ENCODE measurements at regions not wholly inside any gene's neighbourhood (a gene's known extent, or its start where the extent isn't known, plus 50 kb on each side); places are given as distances from the start of the nearest gene placed in this dataset.

- H3K9me3 ChIP-seq (ENCODE audit: control insufficient read depth, insufficient read depth, low read depth, low read length), result no peaks in the 10 kb centered on the region
- no peaks in the 10 kb centered on the region for H3K4me1 ChIP-seq (ENCODE audit: control insufficient read depth, insufficient read depth, low read length)
- ChIA-PET POLR2A (no interaction called here), CTCF (no interaction called here)
- H3K36me3 ChIP-seq (ENCODE audit: control insufficient read depth in 2 of 2, insufficient read depth in 1 of 2, low read length in 2 of 2), result no peaks in the 10 kb centered on the region
- H3K27ac ChIP-seq (ENCODE audit: extremely low read depth, low read depth, low read length), result no peak overlapping the region
- H3K4me3 ChIP-seq (ENCODE audit: low read depth, low read length), result no peak overlapping the region
- no peak for TF ChIP-seq ZNF202 (tag by site-specific recombination; IDR thresholded peaks at IDR 0.05; ENCODE audit: borderline replicate concordance)
- TF ChIP-seq ZNF792 (tag by site-specific recombination; IDR thresholded peaks at IDR 0.05), result no peak
- TF ChIP-seq ZNF48 (tag by site-specific recombination; IDR thresholded peaks at IDR 0.05), result no peak
These were observed 1026.9 kb upstream of the ADGRB3 start for GRCh38 chr6:67608099-67608749.

DNA sequence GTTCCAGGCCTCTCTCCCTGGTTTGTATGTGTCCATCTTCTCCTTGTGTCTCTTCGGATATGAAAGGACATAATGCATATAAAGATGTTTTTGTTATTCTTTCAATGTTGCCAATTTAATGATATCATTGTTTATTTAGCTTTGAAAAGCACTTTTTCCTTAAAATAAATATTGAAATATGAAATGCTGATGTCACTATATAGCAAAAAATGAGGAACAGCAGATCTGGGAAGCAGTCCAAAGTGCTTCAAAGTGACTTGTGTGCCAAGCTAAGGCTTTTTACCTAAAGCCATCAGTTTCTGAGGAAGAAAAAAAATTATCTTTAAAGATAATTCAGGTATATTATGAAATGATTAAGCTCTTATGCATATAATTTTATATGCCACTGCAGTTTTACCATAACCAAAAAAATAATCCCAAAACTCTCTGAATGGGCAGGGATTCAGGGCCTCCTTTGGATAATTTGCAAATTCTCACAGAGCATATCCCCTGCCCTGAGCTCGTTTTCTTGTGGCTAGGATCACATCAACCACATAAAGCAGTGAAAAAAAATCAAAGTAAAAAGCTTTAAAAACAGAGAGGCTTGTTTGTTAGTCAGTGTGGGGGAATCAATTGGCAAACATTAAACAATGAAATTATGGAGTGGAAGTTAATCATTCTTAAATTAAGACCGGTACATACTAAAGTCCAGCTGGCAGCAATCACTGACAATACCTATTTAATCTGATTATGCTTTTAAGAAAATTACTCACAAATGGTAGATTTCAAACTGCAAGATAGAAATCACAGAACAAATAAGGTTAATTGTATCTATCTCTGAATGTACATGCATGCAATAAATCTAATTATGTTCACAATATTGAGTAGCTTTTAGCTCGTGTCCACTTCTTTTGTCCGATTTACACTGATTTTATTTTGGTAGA lies 1027.9 kb upstream of the ADGRB3 start:
- H3K27ac ChIP-seq (ENCODE audit: extremely low read depth, low read depth, low read length), result no peak overlapping the region

DNA sequence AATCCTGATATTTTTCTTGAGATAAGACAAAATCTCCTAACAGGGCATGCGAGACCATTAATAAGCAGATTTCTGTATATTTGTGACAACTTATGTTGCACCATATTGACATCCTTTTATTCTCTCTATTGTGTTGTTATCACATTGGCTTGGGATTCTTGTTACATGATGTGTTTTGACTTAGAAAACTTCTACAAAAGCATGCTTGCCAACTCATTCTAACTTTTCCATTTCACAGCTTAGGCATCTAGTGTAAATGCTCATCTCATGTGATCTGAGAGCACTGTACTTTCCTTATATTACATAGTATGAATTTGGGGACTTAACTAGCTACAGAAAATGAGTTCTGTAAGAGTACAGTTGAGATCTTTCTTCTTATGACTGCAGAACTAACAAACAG lies 1040.7 kb upstream of the ADGRB3 start:
- POLR2A ChIA-PET, result no interaction called here
- H3K27ac ChIP-seq (ENCODE audit: extremely low read depth, low read depth, low read length), result no peak overlapping the region
- no peaks in the 10 kb centered on the region for H3K9me3 ChIP-seq (ENCODE audit: control insufficient read depth, insufficient read depth, low read depth, low read length)
- H3K4me1 ChIP-seq (ENCODE audit: control insufficient read depth, insufficient read depth, low read length), result no peaks in the 10 kb centered on the region
- H3K4me3 ChIP-seq (ENCODE audit: low read depth, low read length), result no peak overlapping the region
- CTCF ChIA-PET, result no interaction called here
- no peaks in the 10 kb centered on the region for H3K36me3 ChIP-seq (ENCODE audit: control insufficient read depth in 2 of 2, insufficient read depth in 1 of 2, low read length in 2 of 2)
- TF ChIP-seq, protein P1, sequence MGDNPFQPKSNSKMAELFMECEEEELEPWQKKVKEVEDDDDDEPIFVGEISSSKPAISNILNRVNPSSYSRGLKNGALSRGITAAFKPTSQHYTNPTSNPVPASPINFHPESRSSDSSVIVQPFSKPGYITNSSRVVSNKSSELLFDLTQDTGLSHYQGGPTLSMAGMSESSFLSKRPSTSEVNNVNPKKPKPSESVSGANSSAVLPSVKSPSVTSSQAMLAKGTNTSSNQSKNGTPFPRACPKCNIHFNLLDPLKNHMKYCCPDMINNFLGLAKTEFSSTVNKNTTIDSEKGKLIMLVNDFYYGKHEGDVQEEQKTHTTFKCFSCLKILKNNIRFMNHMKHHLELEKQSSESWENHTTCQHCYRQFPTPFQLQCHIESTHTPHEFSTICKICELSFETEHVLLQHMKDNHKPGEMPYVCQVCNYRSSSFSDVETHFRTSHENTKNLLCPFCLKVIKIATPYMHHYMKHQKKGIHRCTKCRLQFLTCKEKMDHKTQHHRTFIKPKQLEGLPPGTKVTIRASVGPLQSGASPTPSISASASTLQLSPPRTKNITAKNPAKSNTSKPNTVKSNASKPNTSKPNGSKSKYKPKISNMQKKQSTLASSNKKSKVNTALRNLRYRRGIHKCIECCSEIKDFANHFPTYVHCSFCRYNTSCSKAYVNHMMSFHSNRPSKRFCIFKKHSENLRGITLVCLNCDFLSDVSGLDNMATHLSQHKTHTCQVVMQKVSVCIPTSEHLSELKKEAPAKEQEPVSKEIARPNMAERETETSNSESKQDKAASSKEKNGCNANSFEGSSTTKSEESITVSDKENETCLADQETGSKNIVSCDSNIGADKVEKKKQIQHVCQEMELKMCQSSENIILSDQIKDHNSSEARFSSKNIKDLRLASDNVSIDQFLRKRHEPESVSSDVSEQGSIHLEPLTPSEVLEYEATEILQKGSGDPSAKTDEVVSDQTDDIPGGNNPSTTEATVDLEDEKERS (tag by site-specific recombination; IDR thresholded peaks at IDR 0.05), result no peak
- TF ChIP-seq ZNF580 (tag by site-specific recombination; IDR thresholded peaks at IDR 0.05), result no peak
- no peak for TF ChIP-seq ZNF658 (tag by site-specific recombination; IDR thresholded peaks at IDR 0.05)
- no peak for TF ChIP-seq PATZ1 (tag by site-specific recombination; IDR thresholded peaks at IDR 0.05)
- TF ChIP-seq ZNF311 (tag by site-specific recombination; IDR thresholded peaks at IDR 0.05; ENCODE audit: borderline replicate concordance), result no peak
- TF ChIP-seq, protein P2, sequence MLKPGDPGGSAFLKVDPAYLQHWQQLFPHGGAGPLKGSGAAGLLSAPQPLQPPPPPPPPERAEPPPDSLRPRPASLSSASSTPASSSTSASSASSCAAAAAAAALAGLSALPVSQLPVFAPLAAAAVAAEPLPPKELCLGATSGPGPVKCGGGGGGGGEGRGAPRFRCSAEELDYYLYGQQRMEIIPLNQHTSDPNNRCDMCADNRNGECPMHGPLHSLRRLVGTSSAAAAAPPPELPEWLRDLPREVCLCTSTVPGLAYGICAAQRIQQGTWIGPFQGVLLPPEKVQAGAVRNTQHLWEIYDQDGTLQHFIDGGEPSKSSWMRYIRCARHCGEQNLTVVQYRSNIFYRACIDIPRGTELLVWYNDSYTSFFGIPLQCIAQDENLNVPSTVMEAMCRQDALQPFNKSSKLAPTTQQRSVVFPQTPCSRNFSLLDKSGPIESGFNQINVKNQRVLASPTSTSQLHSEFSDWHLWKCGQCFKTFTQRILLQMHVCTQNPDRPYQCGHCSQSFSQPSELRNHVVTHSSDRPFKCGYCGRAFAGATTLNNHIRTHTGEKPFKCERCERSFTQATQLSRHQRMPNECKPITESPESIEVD (tag by site-specific recombination; IDR thresholded peaks at IDR 0.05), result no peak
- TF ChIP-seq ZNF571 (tag by site-specific recombination; IDR thresholded peaks at IDR 0.05), result no peak
- no peak for TF ChIP-seq ZSCAN23 (tag by site-specific recombination; IDR thresholded peaks at IDR 0.05)
- TF ChIP-seq BCL11A (tag by site-specific recombination; IDR thresholded peaks at IDR 0.05; ENCODE audit: low read depth), result no peak
- no peak for TF ChIP-seq EGR2 (tag by site-specific recombination; IDR thresholded peaks at IDR 0.05; ENCODE audit: low read depth)
- TF ChIP-seq ZNF184 (tag by site-specific recombination; IDR thresholded peaks at IDR 0.05), result no peak
- TF ChIP-seq, protein P3, sequence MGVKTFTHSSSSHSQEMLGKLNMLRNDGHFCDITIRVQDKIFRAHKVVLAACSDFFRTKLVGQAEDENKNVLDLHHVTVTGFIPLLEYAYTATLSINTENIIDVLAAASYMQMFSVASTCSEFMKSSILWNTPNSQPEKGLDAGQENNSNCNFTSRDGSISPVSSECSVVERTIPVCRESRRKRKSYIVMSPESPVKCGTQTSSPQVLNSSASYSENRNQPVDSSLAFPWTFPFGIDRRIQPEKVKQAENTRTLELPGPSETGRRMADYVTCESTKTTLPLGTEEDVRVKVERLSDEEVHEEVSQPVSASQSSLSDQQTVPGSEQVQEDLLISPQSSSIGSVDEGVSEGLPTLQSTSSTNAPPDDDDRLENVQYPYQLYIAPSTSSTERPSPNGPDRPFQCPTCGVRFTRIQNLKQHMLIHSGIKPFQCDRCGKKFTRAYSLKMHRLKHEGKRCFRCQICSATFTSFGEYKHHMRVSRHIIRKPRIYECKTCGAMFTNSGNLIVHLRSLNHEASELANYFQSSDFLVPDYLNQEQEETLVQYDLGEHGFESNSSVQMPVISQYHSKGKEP (tag by site-specific recombination; IDR thresholded peaks at IDR 0.05), result no peak
- TF ChIP-seq ZNF558 (tag by site-specific recombination; IDR thresholded peaks at IDR 0.05), result no peak
- TF ChIP-seq, protein P4, sequence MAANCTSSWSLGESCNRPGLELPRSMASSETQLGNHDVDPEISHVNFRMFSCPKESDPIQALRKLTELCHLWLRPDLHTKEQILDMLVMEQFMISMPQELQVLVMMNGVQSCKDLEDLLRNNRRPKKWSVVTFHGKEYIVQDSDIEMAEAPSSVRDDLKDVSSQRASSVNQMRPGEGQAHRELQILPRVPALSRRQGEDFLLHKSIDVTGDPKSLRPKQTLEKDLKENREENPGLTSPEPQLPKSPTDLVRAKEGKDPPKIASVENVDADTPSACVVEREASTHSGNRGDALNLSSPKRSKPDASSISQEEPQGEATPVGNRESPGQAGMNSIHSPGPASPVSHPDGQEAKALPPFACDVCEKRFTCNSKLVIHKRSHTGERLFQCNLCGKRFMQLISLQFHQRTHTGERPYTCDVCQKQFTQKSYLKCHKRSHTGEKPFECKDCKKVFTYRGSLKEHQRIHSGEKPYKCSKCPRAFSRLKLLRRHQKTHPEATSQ (tag by site-specific recombination; IDR thresholded peaks at IDR 0.05), result no peak

More for the DNA sequence above, 1027.9 kb upstream of the ADGRB3 start:
- H3K36me3 ChIP-seq (ENCODE audit: control insufficient read depth in 2 of 2, insufficient read depth in 1 of 2, low read length in 2 of 2), result no peaks in the 10 kb centered on the region
- no peaks in the 10 kb centered on the region for H3K9me3 ChIP-seq (ENCODE audit: control insufficient read depth, insufficient read depth, low read depth, low read length)
- CTCF ChIA-PET, result interaction anchor here (0.7 kb wide), 2 partner anchors 84 to 626 kb away, joined by 3 to 4 read pairs; no protein-coding TSS in a partner anchor
- H3K4me3 ChIP-seq (ENCODE audit: low read depth, low read length), result no peak overlapping the region
- POLR2A ChIA-PET, result no interaction called here
- no peaks in the 10 kb centered on the region for H3K4me1 ChIP-seq (ENCODE audit: control insufficient read depth, insufficient read depth, low read length)
- TF ChIP-seq ZNF624 (tag by site-specific recombination; IDR thresholded peaks at IDR 0.05), result no peak
- TF ChIP-seq ZNF221 (tag by site-specific recombination; IDR thresholded peaks at IDR 0.05; ENCODE audit: borderline replicate concordance), result no peak
- TF ChIP-seq KLF7 (tag by site-specific recombination; IDR thresholded peaks at IDR 0.05; ENCODE audit: borderline replicate concordance), result no peak
- TF ChIP-seq ZNF544 (tag by site-specific recombination; IDR thresholded peaks at IDR 0.05), result no peak
- TF ChIP-seq KLF1 (tag by site-specific recombination; IDR thresholded peaks at IDR 0.05), result no peak
- TF ChIP-seq TRIM28 (IDR thresholded peaks at IDR 0.05; ENCODE audit: borderline replicate concordance, low read length), result no peak

Measured in HEK293 (cell line).